GM18519 (cell line): ENCODE measurements at regions not wholly inside any gene's neighbourhood (a gene's known extent, or its start where the extent isn't known, plus 50 kb on each side); places are given as distances from the start of the nearest gene placed in this dataset.

Experiments
- ATAC-seq: cut with Tn5 transposase; IDR thresholded peaks from one replicate; pipeline ENCODE4 v1.9.1; 2021; ENCODE audit warnings: mild to moderate bottlenecking, moderate library complexity; ENCODE audit not compliant: unreplicated experiment, low FRiP score

DNA sequence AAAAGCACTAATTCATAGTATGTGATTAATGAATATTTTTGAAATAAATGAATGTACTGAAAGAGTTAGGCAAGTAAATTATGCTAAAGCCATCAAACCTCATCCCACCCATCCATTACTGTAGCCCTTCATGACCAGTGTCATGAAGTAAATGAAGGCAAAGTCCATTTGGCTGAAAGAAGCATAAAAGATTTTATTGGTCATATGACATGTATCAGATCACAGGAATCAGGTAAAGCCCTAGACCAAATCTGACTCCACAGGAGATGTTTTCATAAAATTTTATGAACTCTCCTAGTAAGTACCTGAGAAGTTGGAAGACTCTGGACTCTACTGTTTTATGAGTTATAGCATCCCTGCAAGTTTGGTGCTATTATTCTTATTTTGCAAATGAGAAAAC is 213.5 kb downstream of the TMEM114 start:
- ATAC-seq, result no peak

DNA sequence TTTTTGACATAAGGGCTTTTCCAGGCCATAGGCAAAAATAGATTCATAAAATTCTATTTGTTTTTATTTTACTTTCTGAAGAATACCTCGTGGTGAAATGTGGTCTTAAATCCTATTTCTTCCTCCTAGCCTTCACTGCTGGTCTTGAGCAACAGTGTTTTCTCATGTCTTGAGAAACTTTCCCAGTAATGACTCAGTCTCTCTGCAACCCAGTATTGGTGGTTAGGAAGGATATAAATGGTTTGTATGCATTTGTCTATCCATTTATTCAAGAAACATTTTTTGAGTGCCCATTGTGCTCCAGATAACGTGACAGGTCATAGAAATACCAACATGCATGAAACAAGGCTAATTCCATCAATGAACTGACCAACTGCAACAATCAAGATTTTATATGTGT is 213.9 kb downstream of the TMEM114 start:
- ATAC-seq, result no peak

DNA sequence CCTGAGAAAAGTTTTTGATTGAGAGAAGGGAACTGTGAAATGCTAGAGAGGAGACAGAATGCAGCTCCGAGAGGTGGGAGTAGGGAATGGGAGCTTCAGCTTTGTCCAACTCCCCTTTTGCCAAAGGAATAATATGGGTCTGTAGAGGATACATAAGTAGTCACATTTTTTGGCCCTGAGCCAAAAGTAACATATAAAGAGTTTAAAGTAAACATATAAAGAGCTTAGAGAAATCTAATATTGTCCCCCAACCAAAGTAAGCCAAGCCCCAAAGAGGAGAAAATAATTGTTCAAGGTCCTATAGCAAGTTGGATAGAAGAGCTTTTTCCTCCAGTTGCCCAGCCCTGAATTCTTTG is 215.1 kb downstream of the TMEM114 start:
- ATAC-seq, result no peak

GRCh38 chr16:8374586-8375231 is 215.6 kb downstream of the TMEM114 start:
- ATAC-seq, result no peak

GRCh38 chr16:8373676-8374431 is 216.5 kb downstream of the TMEM114 start:
- no peak for ATAC-seq

GRCh38 chr16:8372141-8372540 is 218.2 kb downstream of the TMEM114 start:
- ATAC-seq, result no peak

DNA sequence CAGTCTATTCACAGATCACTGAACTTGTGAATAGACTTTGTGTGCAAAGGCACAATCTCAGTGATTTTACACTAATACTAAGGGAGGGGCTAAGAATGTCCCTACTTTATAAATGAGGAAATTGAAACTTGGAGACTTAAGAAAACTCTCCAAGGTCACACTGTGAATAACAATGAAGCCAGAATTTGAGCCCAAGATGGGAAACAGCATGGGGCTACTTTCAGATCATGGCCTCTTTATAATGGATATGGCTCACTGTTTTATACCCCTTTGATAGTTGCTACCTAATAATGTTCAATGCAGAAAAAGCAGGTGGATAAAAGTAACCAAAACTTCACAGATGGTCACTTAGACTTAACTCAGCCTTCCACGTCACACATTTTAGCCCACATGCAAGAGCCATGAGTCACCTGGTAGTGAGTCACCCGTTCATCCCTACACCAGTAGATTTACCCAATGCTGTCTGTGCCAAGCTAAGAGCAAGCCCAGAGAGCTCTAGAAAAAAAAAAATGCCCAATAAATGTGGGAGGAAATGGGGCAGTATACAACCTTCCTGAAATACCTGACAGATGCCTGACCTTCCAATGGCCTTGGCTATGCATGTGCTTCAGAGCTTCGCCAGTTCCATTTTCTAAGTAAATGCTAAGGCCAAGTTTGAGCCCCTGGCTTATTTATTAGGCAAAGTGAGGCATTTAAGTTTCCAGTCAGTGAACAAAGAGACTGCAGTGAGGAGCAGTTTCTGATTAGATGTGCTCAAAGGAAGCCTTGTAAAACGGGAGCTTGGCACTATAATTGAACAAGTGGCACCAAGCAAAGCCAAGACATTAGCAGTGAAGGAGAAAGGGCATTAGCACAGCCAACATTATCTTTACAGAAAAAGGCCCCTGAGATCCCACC is 219.7 kb downstream of the TMEM114 start:
- ATAC-seq, result no peak

GRCh38 chr16:8358937-8359336 is 231.4 kb downstream of the TMEM114 start:
- no peak for ATAC-seq

- ATAC-seq, result no peak
Measured at GRCh38 chr16:8355675-8356074, 234.6 kb downstream of the TMEM114 start.

DNA sequence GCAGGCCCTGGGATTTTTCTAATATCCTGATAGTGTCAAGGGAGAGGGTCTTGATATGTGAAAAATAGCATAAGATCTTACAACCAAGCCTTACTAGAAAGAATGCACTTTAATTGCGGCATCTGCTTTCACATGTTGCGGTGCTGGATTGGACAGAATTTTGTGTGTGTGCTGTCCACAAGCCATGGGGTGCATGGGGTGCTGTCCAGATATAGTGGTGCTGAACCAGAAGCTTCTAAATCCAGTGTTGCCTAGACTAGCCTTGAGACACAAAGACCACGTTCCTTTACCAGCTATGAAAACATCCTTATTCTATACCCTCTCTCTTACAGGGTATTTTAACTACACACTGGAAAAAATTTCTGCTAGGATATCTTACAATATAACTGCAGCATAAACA is 244.0 kb downstream of the TMEM114 start:
- ATAC-seq, result no peak

GRCh38 chr16:8342276-8342675 is 248.0 kb downstream of the TMEM114 start:
- ATAC-seq, result no peak

DNA sequence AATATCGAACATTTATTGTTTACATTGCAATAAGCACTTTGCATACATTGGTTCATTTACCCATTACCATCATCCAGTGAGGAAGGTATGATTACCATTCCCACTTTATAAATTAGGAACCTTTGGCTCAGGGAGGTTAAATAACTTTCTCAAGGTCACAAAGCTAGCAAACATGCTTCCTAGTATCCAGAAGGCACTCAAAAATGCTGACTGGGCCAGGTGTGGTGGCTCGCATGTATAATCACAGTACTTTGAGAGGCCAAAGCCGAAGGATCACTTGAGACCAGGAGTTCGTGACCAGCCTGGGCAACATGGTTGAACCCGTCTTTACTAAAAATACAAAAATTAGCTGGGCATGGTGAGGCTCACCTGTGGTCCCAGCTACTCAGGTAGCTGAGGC is 259.6 kb downstream of the TMEM114 start:
- no peak for ATAC-seq

GRCh38 chr16:8326232-8326631 is 264.1 kb downstream of the TMEM114 start:
- no peak for ATAC-seq

GRCh38 chr16:8323153-8323552 is 267.2 kb downstream of the TMEM114 start:
- ATAC-seq, result no peak

- ATAC-seq, result no peak
Measured at GRCh38 chr16:8320131-8320530, 270.2 kb downstream of the TMEM114 start.

- no peak for ATAC-seq
Measured at GRCh38 chr16:8310816-8311215, 279.5 kb downstream of the TMEM114 start.

DNA sequence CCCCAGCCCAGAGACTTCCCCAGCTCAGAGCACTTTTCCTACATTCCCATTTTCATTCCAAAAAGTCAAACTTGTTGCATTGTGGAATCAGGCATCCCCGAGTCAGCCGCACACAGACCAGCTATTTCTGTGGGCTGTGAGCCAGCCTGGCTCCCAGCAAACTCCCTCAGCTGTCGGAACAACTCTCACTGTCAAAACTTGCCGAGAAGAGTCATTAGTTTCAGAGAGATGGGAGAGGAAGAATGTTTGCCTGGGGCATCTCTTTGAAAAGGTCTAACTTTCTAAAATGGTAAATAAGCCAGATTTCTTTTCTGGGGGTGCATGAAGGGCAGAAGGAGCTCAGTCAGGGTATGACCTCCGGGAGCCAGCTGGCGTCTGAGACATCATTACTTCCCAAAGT is 280.0 kb downstream of the TMEM114 start:
- ATAC-seq, result no peak

DNA sequence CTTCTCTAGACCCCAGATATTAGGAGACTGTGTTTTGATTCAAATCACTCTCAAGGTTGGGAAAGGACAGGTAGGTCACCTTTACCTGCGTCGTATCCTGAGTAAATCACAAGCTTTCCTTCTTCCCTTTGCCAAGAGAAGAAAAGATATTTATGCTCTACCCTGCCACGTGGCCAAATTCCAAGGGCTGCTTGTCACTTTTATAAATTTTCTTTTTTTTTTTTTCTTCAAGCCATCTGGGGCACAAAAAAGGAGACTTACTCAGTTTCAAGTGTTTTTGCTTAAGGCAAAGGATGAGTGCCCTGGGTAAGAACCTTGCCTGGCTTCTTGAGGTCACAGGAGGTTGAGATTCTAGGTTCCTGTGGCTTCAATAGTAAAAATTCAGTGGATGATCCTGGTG is 285.1 kb downstream of the TMEM114 start:
- ATAC-seq, result no peak

DNA sequence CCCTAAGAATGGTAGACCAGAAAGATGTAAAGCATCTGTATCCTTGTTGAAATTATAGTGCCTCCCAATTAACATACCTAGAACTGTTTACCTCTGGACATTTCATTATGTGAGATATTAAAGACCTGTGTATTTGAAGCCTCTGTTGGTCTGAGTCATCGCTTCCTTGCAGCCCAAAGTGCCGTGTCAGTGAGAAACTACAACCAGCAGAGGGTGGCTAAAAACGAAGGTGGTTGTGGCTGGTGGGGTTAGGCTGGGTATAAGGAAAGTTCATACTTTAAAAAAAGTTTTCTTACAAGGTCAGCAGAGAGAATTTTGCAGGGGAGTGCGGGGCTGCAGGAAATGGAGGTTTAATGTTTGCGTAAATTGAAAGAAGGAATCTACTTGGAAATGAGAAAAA is 290.7 kb downstream of the TMEM114 start:
- ATAC-seq, result no peak

- ATAC-seq, result no peak
Measured at GRCh38 chr16:8295513-8296237, 294.6 kb downstream of the TMEM114 start.

DNA sequence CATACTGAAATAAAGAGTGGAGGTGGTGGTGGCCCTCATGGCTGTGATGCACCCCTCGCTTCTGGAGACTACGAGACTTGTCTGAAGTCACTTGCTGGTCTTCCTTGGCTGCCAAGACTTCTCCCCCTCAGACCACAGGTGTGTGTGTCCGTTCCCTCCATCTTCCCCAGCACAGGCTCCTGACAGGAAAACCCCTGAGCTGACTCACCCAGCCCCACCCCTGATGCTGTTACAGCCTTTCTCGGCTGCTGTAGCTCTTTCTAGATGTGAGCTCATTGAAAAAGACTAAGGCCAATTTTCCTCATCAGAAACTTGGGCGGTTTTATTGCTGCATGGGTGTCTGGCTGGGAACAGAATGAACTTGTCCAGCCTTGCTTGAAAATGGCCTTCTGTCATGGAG is 296.9 kb downstream of the TMEM114 start:
- ATAC-seq, result no peak
